ENCODE measurements at regions not wholly inside any gene's neighbourhood (a gene's known extent, or its start where the extent isn't known, plus 50 kb on each side); places are given as distances from the start of the nearest gene placed in this dataset.

- Histone ChIP-seq H3K27ac (ENCODE audit: low read length) (no peak overlapping the region), H3K79me2 (ENCODE audit: low read length) (no peaks in the 10 kb centered on the region), H3K4me1 (ENCODE audit: low read length) (no peaks in the 10 kb centered on the region), H3K4me2 (ENCODE audit: low read length) (no peak overlapping the region), H3K9me3 (ENCODE audit: insufficient read depth, low read length) (no peaks in the 10 kb centered on the region), H4K20me1 (ENCODE audit: insufficient read depth, low read length) (no peaks in the 10 kb centered on the region), H2AFZ (ENCODE audit: low read depth, low read length) (no peak overlapping the region), H3K27me3 (ENCODE audit: low read depth, low read length) (no peaks in the 10 kb centered on the region), H3K36me3 (replicated peaks; ENCODE audit: low read depth, low read length) (no peaks in the 10 kb centered on the region), H3K9ac (ENCODE audit: low read length) (no peak overlapping the region), H3K4me3 (ENCODE audit: low read length) (no peak overlapping the region)
- no peak for TF ChIP-seq EZH2phosphoT487 (IDR thresholded peaks at IDR 0.05; ENCODE audit: low read depth)
- TF ChIP-seq CTCF (IDR thresholded peaks at IDR 0.05; ENCODE audit: low read depth, low read length) = no peak
Measured at GRCh38 chr11:97280347-97280746, 890.5 kb downstream of the JRKL start.

GRCh38 chr11:97289823-97290222, 900.0 kb downstream of the JRKL start:
- Histone ChIP-seq H3K4me2 (ENCODE audit: low read length) (no peak overlapping the region), H3K79me2 (ENCODE audit: low read length) (no peaks in the 10 kb centered on the region), H3K36me3 (replicated peaks; ENCODE audit: low read depth, low read length) (no peaks in the 10 kb centered on the region), H3K9me3 (ENCODE audit: insufficient read depth, low read length) (no peaks in the 10 kb centered on the region), H2AFZ (ENCODE audit: low read depth, low read length) (no peak overlapping the region), H3K9ac (ENCODE audit: low read length) (no peak overlapping the region), H3K4me3 (ENCODE audit: low read length) (no peak overlapping the region), H4K20me1 (ENCODE audit: insufficient read depth, low read length) (no peaks in the 10 kb centered on the region), H3K27me3 (ENCODE audit: low read depth, low read length) (no peaks in the 10 kb centered on the region), H3K4me1 (ENCODE audit: low read length) (no peaks in the 10 kb centered on the region), H3K27ac (ENCODE audit: low read length) (no peak overlapping the region)
- TF ChIP-seq EZH2phosphoT487 (IDR thresholded peaks at IDR 0.05; ENCODE audit: low read depth) = no peak
- TF ChIP-seq CTCF (IDR thresholded peaks at IDR 0.05; ENCODE audit: low read depth, low read length) = no peak

GRCh38 chr11:97290464-97291041, 900.7 kb downstream of the JRKL start:
- Histone ChIP-seq H3K27ac (ENCODE audit: low read length) (no peak overlapping the region), H3K27me3 (ENCODE audit: low read depth, low read length) (no peaks in the 10 kb centered on the region), H3K4me3 (ENCODE audit: low read length) (no peak overlapping the region), H3K9ac (ENCODE audit: low read length) (no peak overlapping the region), H3K4me1 (ENCODE audit: low read length) (no peaks in the 10 kb centered on the region), H3K4me2 (ENCODE audit: low read length) (no peak overlapping the region), H3K36me3 (replicated peaks; ENCODE audit: low read depth, low read length) (no peaks in the 10 kb centered on the region), H3K79me2 (ENCODE audit: low read length) (no peaks in the 10 kb centered on the region), H4K20me1 (ENCODE audit: insufficient read depth, low read length) (no peaks in the 10 kb centered on the region), H2AFZ (ENCODE audit: low read depth, low read length) (no peak overlapping the region), H3K9me3 (ENCODE audit: insufficient read depth, low read length) (no peaks in the 10 kb centered on the region)
- TF ChIP-seq EZH2phosphoT487 (IDR thresholded peaks at IDR 0.05; ENCODE audit: low read depth) (no peak), CTCF (IDR thresholded peaks at IDR 0.05; ENCODE audit: low read depth, low read length) (no peak)

- H3K9ac ChIP-seq (ENCODE audit: low read length) = no peak overlapping the region
- no peaks in the 10 kb centered on the region for H3K79me2 ChIP-seq (ENCODE audit: low read length)
- H3K9me3 ChIP-seq (ENCODE audit: insufficient read depth, low read length) = no peaks in the 10 kb centered on the region
- H3K36me3 ChIP-seq (replicated peaks; ENCODE audit: low read depth, low read length) = no peaks in the 10 kb centered on the region
- H2AFZ ChIP-seq (ENCODE audit: low read depth, low read length) = no peak overlapping the region
- no peak overlapping the region for H3K4me3 ChIP-seq (ENCODE audit: low read length)
- no peak overlapping the region for H3K27ac ChIP-seq (ENCODE audit: low read length)
- no peak overlapping the region for H3K4me2 ChIP-seq (ENCODE audit: low read length)
- no peaks in the 10 kb centered on the region for H3K27me3 ChIP-seq (ENCODE audit: low read depth, low read length)
- TF ChIP-seq EZH2phosphoT487 (IDR thresholded peaks at IDR 0.05; ENCODE audit: low read depth) (no peak), CTCF (IDR thresholded peaks at IDR 0.05; ENCODE audit: low read depth, low read length) (no peak)
- no peaks in the 10 kb centered on the region for H4K20me1 ChIP-seq (ENCODE audit: insufficient read depth, low read length)
- no peaks in the 10 kb centered on the region for H3K4me1 ChIP-seq (ENCODE audit: low read length)
Measured at GRCh38 chr11:97296301-97296700, 906.5 kb downstream of the JRKL start.

Measured in OCI-LY3 (cell line).